Fibroblast of villous mesenchyme (primary cell): ENCODE measurements at regions not wholly inside any gene's neighbourhood (a gene's known extent, or its start where the extent isn't known, plus 50 kb on each side); places are given as distances from the start of the nearest gene placed in this dataset.

ENCODE experiments used
- DNase-seq: peaks from one replicate; pipeline ENCODE4 v3.0.0-alpha.2; 2010; ENCODE audit warnings: low read depth
- H3K4me3 ChIP-seq: 2 replicates; pipeline ENCODE4 v1.5.1; 2011; ENCODE audit warnings: low read depth, mild to moderate bottlenecking, low read length
- CTCF ChIP-seq: IDR thresholded peaks from 2 replicates; pipeline ENCODE4 v1.5.1; 2012; ENCODE audit warnings: low read depth, mild to moderate bottlenecking, low read length; ENCODE audit not compliant: insufficient read depth

DNA sequence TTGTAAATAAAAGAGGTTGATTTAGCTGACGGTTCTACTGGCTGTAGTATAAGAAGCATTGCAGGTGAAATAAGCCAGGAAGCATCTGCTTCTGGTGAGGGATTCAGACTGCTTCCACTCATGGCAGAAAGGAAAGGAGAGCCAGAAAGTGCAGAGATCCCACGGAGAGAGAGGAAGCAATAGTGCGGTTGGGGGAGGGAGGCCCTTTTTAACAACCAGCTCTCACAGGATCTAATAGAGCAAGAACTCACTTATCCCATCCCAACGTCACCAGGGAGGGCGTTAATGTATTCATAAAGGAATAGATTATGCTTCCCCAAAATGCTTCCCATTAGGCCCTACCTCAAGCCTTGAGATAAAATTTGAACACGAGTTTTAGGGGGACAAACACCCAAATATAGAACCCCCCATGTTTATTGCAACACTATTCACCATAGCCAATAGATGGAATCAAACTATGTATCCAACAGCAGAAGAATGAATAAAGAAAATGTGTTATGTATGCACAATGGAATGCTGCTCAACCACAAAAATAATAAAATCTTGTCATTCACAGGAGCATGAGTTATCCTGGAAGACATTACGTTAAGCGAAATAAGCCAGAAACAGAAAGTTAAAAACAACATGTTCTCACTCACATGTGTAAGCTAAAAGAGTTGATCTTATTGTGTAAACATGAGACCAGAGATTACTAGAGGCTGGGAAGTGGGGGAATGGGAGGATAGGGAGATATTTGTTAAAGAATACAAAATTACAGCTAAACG, 908.3 kb upstream of the ANO3 start:
- TF ChIP-seq CTCF = no peak

GRCh38 chr11:25432376-25432775, 899.6 kb upstream of the ANO3 start:
- TF ChIP-seq CTCF = no peak
- no peak overlapping the region for H3K4me3 ChIP-seq
- no peak for DNase-seq

More for the DNA sequence above, 908.3 kb upstream of the ANO3 start:
- H3K4me3 ChIP-seq = no peak overlapping the region
- peak; percentile 2 for DNase-seq

DNA sequence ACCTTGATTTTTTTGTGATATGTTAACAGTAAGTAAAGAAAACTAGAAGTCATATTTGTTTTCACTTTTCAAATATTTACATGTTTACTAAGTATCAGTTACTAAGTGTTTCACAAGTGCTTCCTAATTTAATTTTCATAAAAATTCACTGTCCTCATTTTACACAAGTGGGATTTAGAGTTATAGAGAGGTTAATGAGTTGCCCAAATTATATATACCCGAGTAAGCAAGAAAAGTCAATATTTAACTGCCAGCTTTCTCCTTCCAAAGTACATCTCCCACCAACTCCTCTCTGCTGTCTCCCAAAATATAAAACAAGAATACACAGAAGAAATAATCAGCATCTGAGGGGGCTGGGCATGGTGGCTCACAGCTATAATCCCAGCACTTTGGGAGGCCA, 896.7 kb upstream of the ANO3 start:
- DNase-seq = no peak
- no peak overlapping the region for H3K4me3 ChIP-seq
- TF ChIP-seq CTCF = no peak

GRCh38 chr11:25436326-25436725, 895.6 kb upstream of the ANO3 start:
- no peak for DNase-seq
- no peak for TF ChIP-seq CTCF
- no peak overlapping the region for H3K4me3 ChIP-seq

DNA sequence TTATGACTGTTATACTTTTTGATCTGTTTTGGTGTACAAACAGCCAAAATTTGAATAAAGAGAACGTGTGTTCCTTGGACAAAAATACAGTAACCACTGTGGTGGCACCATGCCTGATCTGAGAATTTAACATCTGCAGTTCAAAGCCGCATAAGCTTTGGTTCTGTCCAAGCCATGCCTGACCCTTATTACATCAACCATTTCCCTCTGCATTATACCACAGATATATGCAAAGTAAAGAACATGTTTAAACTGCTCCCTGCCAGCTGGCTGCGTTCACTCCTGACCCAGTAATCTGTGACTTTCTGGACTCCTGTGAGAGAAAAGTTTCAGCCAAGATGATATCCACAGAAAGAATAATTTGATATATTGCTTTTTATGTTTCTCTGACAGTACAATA, 890.5 kb upstream of the ANO3 start:
- TF ChIP-seq CTCF = no peak
- DNase-seq = no peak
- no peak overlapping the region for H3K4me3 ChIP-seq

GRCh38 chr11:25449091-25449490, 882.8 kb upstream of the ANO3 start:
- H3K4me3 ChIP-seq = no peak overlapping the region
- TF ChIP-seq CTCF = no peak
- no peak for DNase-seq

DNA sequence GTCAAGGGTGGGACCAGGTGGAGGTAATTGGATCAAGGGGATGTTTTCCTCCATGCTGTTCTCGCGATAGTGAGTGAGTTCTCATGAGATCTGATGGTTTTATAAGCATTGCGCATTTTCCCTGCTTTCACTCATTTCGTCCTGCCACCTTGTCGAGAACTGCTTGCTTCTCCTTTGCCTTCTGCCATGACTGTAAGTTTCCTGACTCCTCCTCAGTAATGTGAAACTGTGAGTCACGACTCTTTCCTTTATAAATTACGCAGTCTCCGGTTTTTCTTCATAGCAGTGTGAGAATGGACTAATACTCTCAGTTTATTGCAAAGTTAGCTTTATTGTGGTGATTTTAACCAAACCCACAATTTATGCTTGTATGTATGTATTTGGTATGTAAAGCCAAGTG, 878.5 kb upstream of the ANO3 start:
- H3K4me3 ChIP-seq = no peak overlapping the region
- DNase-seq = no peak
- TF ChIP-seq CTCF = no peak
